Liver (tissue), 8 donors: ENCODE measurements at regions not wholly inside any gene's neighbourhood (a gene's known extent, or its start where the extent isn't known, plus 50 kb on each side); places are given as distances from the start of the nearest gene placed in this dataset.

Experiments
- DNase-seq: peaks from one replicate; pipeline ENCODE4 v3.0.0-alpha.2; 2017; ENCODE audit warnings: low spot score
- H3K27ac ChIP-seq, 2 donors: one replicate each; pipeline ENCODE4 v1.7.0; 2013; ENCODE audit warnings: inconsistent platforms in 2 of 2, low read length in 2 of 2, control low read depth in 1 of 2, low read depth in 1 of 2, mild to moderate bottlenecking in 1 of 2
- H3K27me3 ChIP-seq, 4 donors: one replicate each; pipeline versions ENCODE4 v1.6.1 to v1.7.0; 2013; ENCODE audit warnings: low read length in 3 of 4, inconsistent platforms in 1 of 4, mild to moderate bottlenecking in 1 of 4, moderate library complexity in 1 of 4; ENCODE audit not compliant: control insufficient read depth in 4 of 4, insufficient read depth in 4 of 4
- H3K36me3 ChIP-seq, 4 donors: one replicate each; pipeline versions ENCODE4 v1.6.1 to v1.7.0; 2013; ENCODE audit warnings: low read length in 3 of 4, mild to moderate bottlenecking in 3 of 4, low read depth in 1 of 4, moderate library complexity in 1 of 4; ENCODE audit not compliant: control insufficient read depth in 4 of 4, insufficient read depth in 3 of 4
- H3K4me1 ChIP-seq, 4 donors: one replicate each; pipeline versions ENCODE4 v1.6.1 to v1.7.0; 2013; ENCODE audit warnings: low read length in 3 of 4, mild to moderate bottlenecking in 3 of 4, moderate library complexity in 1 of 4; ENCODE audit not compliant: control insufficient read depth in 4 of 4, insufficient read depth in 4 of 4
- H3K4me3 ChIP-seq, 3 donors: one replicate each; pipeline versions ENCODE4 v1.6.1 to v1.7.0; 2013; ENCODE audit warnings: low read length in 3 of 3, control low read depth in 1 of 3, low read depth in 1 of 3, mild to moderate bottlenecking in 1 of 3
- H3K9ac ChIP-seq, 2 donors: one replicate each; pipeline ENCODE4 v1.7.0; 2013; ENCODE audit warnings: low read length in 2 of 2, mild to moderate bottlenecking in 2 of 2, moderate library complexity in 2 of 2, control low read depth in 1 of 2, low read depth in 1 of 2
- H3K9me3 ChIP-seq, 4 donors: one replicate each; pipeline versions ENCODE4 v1.6.1 to v1.7.0; 2013; ENCODE audit warnings: low read length in 3 of 4; ENCODE audit not compliant: control insufficient read depth in 4 of 4
- ATF3 ChIP-seq: IDR thresholded peaks from 2 replicates; pipeline ENCODE4 v1.6.1; 2016; ENCODE audit warnings: antibody characterized with exemption
- CTCF ChIP-seq: fragments of 150-350 bp; IDR thresholded peaks from 2 replicates; pipeline ENCODE4 v1.5.1; 2017; ENCODE audit warnings: improper control_type of control experiment, low read depth, low read length; ENCODE audit not compliant: missing input control
- EGR1 ChIP-seq, 2 donors: IDR thresholded peaks; 2 replicates each; pipeline ENCODE4 v1.6.1; 2016 to 2018; ENCODE audit warnings: antibody characterized with exemption in 2 of 2, low read depth in 2 of 2
- FOXA1 ChIP-seq: IDR thresholded peaks from 2 replicates; pipeline ENCODE4 v1.6.1; 2016; ENCODE audit warnings: antibody characterized with exemption
- FOXA2 ChIP-seq: IDR thresholded peaks from 2 replicates; pipeline ENCODE4 v1.6.1; 2016; ENCODE audit warnings: antibody characterized with exemption
- GABPA ChIP-seq, 2 donors: IDR thresholded peaks in 1 of 2; conservative IDR thresholded peaks in 1 of 2; 2 replicates each; pipeline ENCODE4 v1.6.1; 2016; ENCODE audit warnings: antibody characterized with exemption in 2 of 2, mild to moderate bottlenecking in 1 of 2, moderate library complexity in 1 of 2
- HNF4A ChIP-seq, 2 donors: conservative IDR thresholded peaks; 2 replicates each; pipeline ENCODE4 v1.6.1; 2016; ENCODE audit warnings: antibody characterized with exemption in 2 of 2, mild to moderate bottlenecking in 2 of 2
- HNF4G ChIP-seq: IDR thresholded peaks from 2 replicates; pipeline ENCODE4 v1.6.1; 2016; ENCODE audit warnings: antibody characterized with exemption
- JUND ChIP-seq, 2 donors: IDR thresholded peaks; 2 replicates each; pipeline ENCODE4 v1.6.1; 2016; ENCODE audit warnings: antibody characterized with exemption in 2 of 2
- MAX ChIP-seq: IDR thresholded peaks from 2 replicates; pipeline ENCODE4 v1.6.1; 2016; ENCODE audit warnings: antibody characterized with exemption
- TAF1 ChIP-seq: conservative IDR thresholded peaks from 2 replicates; pipeline ENCODE4 v1.6.1; 2016; ENCODE audit warnings: antibody characterized with exemption, mild to moderate bottlenecking
- ZBTB33 ChIP-seq: IDR thresholded peaks from 2 replicates; pipeline ENCODE4 v1.6.1; 2016; ENCODE audit warnings: antibody characterized with exemption
- WGBS: extraction: QIAGEN DNeasy Blood & Tissue Kit; methylation state at CpG from one replicate; pipeline ENCODE4 v1.1.7; 2013; 5-methylcytosine and 5-hydroxymethylcytosine counted together
- TF ChIP-seq, protein P1 (sequence below): IDR thresholded peaks from 2 replicates; pipeline ENCODE4 v1.6.1; 2016; ENCODE audit warnings: antibody characterized with exemption, mild to moderate bottlenecking
- donor health status: healthy.
- donor health status: healthy.
- donor health status: healthy.
- donor health status: healthy.
- donor health status: healthy.

- TF ChIP-seq ZBTB33 = no peak
Measured at GRCh38 chr2:75276093-75277029, 77.0 kb upstream of the TACR1 start (continued).

DNA sequence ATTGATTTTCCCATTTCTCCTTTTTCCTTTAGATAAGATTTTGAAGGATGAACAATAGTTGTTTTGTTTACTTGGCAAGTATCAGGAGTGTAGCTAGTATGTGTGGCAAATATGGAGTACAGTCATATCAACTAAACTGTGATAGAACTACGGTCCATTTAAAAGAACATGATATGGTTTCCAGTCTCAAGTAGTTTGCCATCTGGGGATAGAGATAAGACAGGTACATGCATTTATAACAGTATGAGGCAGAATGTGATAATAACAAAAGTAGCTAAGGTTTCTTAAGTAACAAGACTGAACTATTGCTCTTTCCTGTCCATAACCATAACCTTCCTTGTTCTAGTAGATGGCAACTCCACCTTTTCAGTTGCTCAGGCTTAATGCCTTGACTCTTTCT, 75.6 kb upstream of the TACR1 start:
- H3K9ac ChIP-seq = no peak overlapping the region
- no peaks in the 10 kb centered on the region for H3K9me3 ChIP-seq
- peaks cover 0 to 3% (median 0%) of the 10 kb centered on the region in 4 donors for H3K27me3 ChIP-seq
- no peak overlapping the region for H3K4me3 ChIP-seq
- DNase-seq = no peak
- H3K36me3 ChIP-seq = no peaks in the 10 kb centered on the region
- no peak overlapping the region for H3K27ac ChIP-seq
- TF ChIP-seq CTCF = no peak
- TF ChIP-seq ATF3 = no peak
- no peak for TF ChIP-seq GABPA (IDR thresholded peaks at IDR 0.05 in 1 of 2, conservative IDR thresholded peaks at IDR 0.05 in 1 of 2)
- no peak for TF ChIP-seq FOXA1
- TF ChIP-seq, protein P1, sequence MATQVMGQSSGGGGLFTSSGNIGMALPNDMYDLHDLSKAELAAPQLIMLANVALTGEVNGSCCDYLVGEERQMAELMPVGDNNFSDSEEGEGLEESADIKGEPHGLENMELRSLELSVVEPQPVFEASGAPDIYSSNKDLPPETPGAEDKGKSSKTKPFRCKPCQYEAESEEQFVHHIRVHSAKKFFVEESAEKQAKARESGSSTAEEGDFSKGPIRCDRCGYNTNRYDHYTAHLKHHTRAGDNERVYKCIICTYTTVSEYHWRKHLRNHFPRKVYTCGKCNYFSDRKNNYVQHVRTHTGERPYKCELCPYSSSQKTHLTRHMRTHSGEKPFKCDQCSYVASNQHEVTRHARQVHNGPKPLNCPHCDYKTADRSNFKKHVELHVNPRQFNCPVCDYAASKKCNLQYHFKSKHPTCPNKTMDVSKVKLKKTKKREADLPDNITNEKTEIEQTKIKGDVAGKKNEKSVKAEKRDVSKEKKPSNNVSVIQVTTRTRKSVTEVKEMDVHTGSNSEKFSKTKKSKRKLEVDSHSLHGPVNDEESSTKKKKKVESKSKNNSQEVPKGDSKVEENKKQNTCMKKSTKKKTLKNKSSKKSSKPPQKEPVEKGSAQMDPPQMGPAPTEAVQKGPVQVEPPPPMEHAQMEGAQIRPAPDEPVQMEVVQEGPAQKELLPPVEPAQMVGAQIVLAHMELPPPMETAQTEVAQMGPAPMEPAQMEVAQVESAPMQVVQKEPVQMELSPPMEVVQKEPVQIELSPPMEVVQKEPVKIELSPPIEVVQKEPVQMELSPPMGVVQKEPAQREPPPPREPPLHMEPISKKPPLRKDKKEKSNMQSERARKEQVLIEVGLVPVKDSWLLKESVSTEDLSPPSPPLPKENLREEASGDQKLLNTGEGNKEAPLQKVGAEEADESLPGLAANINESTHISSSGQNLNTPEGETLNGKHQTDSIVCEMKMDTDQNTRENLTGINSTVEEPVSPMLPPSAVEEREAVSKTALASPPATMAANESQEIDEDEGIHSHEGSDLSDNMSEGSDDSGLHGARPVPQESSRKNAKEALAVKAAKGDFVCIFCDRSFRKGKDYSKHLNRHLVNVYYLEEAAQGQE = no peak
- TF ChIP-seq JUND (IDR thresholded peaks at IDR 0.05) = no peak
- TF ChIP-seq MAX = no peak
- no peak for TF ChIP-seq HNF4G
- no peak for TF ChIP-seq EGR1 (IDR thresholded peaks at IDR 0.05; ENCODE audit: low read depth in 2 of 2)
- no peak for TF ChIP-seq HNF4A (conservative IDR thresholded peaks at IDR 0.05)
- TF ChIP-seq FOXA2 = no peak
- no peak for TF ChIP-seq TAF1
- WGBS = 79% methylated on average over 1 of the region's 1 CpG
- H3K4me1 ChIP-seq = no peaks in the 10 kb centered on the region
